ENCODE measurements at regions not wholly inside any gene's neighbourhood (a gene's known extent, or its start where the extent isn't known, plus 50 kb on each side); places are given as distances from the start of the nearest gene placed in this dataset.

DNA sequence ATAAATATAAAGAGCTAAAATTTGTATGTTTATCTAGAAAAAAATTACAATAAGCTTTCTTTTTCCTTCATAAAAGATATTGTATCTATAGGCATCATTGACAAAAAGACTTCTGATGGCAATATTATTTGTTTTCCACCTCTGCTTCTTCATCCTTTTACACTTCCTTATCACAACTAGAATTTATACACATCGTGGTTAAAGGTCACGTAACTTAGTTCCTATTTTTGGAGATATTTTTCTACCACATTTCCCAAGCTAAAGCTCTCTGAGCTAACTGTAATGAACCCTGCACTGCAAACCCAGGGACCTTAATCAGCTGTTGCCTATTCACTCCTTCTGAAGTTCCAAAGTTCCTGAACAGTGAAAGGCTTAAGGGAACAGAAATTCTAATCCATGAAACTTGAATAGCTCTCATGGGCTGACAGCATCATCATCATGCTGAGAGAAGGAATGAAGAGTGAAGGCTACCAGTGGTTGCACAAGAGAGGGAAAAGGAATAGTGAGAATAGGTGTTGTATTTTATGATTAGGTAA lies 106.1 kb upstream of the SLC13A1 start:
- DNase-seq (ENCODE audit: low spot score): no peak
- WGBS: 65% methylated on average over 2 of the region's 2 CpGs
- no peak for TF ChIP-seq TAF1 (conservative IDR thresholded peaks at IDR 0.05)
- Histone ChIP-seq H3K9ac (ENCODE audit: low read depth in 1 of 2, low read length in 2 of 2) (no peak overlapping the region), H3K27ac (ENCODE audit: low read depth in 1 of 2, low read length in 2 of 2) (no peak overlapping the region), H3K36me3 (ENCODE audit: control insufficient read depth in 4 of 4, insufficient read depth in 3 of 4, low read depth in 1 of 4, low read length in 3 of 4) (no peaks in the 10 kb centered on the region), H3K27me3 (ENCODE audit: control insufficient read depth in 4 of 4, insufficient read depth in 4 of 4, low read length in 3 of 4) (no peaks in the 10 kb centered on the region), H3K9me3 (ENCODE audit: control insufficient read depth in 4 of 4, low read length in 3 of 4) (no peaks in the 10 kb centered on the region), H3K4me1 (ENCODE audit: control insufficient read depth in 4 of 4, insufficient read depth in 4 of 4, low read length in 3 of 4) (no peaks in the 10 kb centered on the region), H3K4me3 (ENCODE audit: low read depth in 1 of 3, low read length in 3 of 3) (no peak overlapping the region)

DNA sequence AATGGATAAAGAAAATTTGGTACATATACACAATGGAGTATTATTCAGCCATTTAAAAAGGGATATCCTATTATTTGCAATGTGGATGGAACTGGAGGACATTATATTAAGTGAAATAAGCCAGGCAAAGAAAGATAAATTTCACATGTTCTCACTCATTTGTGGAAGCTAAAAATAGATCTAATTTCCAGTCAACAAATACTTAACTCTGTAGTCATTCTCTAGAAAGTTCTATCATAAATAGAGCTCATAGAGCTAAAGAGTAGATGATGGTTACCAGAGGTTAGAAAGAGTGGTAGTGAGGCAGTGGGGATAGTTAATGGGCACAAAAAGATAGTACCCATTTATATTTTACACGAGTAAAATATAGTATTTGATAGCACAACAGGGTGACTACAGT lies 104.2 kb upstream of the SLC13A1 start:
- Histone ChIP-seq H3K27me3 (ENCODE audit: control insufficient read depth in 4 of 4, insufficient read depth in 4 of 4, low read length in 3 of 4) (no peaks in the 10 kb centered on the region), H3K27ac (ENCODE audit: low read depth in 1 of 2, low read length in 2 of 2) (no peak overlapping the region), H3K9ac (ENCODE audit: low read depth in 1 of 2, low read length in 2 of 2) (no peak overlapping the region), H3K9me3 (ENCODE audit: control insufficient read depth in 4 of 4, low read length in 3 of 4) (no peaks in the 10 kb centered on the region), H3K4me3 (ENCODE audit: low read depth in 1 of 3, low read length in 3 of 3) (no peak overlapping the region), H3K4me1 (ENCODE audit: control insufficient read depth in 4 of 4, insufficient read depth in 4 of 4, low read length in 3 of 4) (no peaks in the 10 kb centered on the region), H3K36me3 (ENCODE audit: control insufficient read depth in 4 of 4, insufficient read depth in 3 of 4, low read depth in 1 of 4, low read length in 3 of 4) (no peaks in the 10 kb centered on the region)
- DNase-seq (ENCODE audit: low spot score): no peak
- TF ChIP-seq, protein P1, sequence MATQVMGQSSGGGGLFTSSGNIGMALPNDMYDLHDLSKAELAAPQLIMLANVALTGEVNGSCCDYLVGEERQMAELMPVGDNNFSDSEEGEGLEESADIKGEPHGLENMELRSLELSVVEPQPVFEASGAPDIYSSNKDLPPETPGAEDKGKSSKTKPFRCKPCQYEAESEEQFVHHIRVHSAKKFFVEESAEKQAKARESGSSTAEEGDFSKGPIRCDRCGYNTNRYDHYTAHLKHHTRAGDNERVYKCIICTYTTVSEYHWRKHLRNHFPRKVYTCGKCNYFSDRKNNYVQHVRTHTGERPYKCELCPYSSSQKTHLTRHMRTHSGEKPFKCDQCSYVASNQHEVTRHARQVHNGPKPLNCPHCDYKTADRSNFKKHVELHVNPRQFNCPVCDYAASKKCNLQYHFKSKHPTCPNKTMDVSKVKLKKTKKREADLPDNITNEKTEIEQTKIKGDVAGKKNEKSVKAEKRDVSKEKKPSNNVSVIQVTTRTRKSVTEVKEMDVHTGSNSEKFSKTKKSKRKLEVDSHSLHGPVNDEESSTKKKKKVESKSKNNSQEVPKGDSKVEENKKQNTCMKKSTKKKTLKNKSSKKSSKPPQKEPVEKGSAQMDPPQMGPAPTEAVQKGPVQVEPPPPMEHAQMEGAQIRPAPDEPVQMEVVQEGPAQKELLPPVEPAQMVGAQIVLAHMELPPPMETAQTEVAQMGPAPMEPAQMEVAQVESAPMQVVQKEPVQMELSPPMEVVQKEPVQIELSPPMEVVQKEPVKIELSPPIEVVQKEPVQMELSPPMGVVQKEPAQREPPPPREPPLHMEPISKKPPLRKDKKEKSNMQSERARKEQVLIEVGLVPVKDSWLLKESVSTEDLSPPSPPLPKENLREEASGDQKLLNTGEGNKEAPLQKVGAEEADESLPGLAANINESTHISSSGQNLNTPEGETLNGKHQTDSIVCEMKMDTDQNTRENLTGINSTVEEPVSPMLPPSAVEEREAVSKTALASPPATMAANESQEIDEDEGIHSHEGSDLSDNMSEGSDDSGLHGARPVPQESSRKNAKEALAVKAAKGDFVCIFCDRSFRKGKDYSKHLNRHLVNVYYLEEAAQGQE (IDR thresholded peaks at IDR 0.05): no peak
- TF ChIP-seq, protein P2, sequence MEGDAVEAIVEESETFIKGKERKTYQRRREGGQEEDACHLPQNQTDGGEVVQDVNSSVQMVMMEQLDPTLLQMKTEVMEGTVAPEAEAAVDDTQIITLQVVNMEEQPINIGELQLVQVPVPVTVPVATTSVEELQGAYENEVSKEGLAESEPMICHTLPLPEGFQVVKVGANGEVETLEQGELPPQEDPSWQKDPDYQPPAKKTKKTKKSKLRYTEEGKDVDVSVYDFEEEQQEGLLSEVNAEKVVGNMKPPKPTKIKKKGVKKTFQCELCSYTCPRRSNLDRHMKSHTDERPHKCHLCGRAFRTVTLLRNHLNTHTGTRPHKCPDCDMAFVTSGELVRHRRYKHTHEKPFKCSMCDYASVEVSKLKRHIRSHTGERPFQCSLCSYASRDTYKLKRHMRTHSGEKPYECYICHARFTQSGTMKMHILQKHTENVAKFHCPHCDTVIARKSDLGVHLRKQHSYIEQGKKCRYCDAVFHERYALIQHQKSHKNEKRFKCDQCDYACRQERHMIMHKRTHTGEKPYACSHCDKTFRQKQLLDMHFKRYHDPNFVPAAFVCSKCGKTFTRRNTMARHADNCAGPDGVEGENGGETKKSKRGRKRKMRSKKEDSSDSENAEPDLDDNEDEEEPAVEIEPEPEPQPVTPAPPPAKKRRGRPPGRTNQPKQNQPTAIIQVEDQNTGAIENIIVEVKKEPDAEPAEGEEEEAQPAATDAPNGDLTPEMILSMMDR (IDR thresholded peaks at IDR 0.05; ENCODE audit: low read depth, low read length, missing input control): no peak
- no peak for TF ChIP-seq SP1 (IDR thresholded peaks at IDR 0.05)
- no peak for TF ChIP-seq HNF4A (conservative IDR thresholded peaks at IDR 0.05)
- TF ChIP-seq FOXA2 (IDR thresholded peaks at IDR 0.05): no peak
- WGBS: 50% methylated on average over 1 of the region's 1 CpG

DNA sequence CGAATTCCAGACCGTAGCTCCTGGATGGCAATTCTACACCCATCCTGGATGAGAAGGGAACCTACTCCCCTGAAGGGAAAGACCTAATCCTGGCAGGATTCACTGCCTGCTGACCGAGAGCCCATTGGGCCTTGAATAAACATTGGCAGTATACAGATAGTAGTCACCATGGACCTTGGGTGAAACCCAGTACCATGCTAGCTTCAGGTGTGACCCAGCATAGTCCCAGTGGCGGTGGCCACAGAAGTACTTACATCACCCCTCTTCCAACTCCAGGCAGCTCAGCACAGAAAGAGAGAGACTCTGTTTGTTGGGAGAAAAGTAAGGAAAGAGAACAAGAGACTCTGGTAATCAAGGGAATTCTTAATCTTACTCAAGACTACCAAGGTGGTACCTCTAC lies 97.2 kb upstream of the SLC13A1 start:
- no peaks in the 10 kb centered on the region for H3K36me3 ChIP-seq (ENCODE audit: control insufficient read depth in 4 of 4, insufficient read depth in 3 of 4, low read depth in 1 of 4, low read length in 3 of 4)
- no peaks in the 10 kb centered on the region for H3K27me3 ChIP-seq (ENCODE audit: control insufficient read depth in 4 of 4, insufficient read depth in 4 of 4, low read length in 3 of 4)
- H3K4me3 ChIP-seq (ENCODE audit: low read depth in 1 of 3, low read length in 3 of 3): no peak overlapping the region
- TF ChIP-seq, protein P1 (IDR thresholded peaks at IDR 0.05): no peak
- TF ChIP-seq, protein P3, sequence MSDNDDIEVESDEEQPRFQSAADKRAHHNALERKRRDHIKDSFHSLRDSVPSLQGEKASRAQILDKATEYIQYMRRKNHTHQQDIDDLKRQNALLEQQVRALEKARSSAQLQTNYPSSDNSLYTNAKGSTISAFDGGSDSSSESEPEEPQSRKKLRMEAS (IDR thresholded peaks at IDR 0.05): no peak
- TF ChIP-seq JUND (IDR thresholded peaks at IDR 0.05) (no peak), HNF4G (IDR thresholded peaks at IDR 0.05) (no peak), RAD21 (IDR thresholded peaks at IDR 0.05) (no peak)
- no peak overlapping the region for H3K27ac ChIP-seq (ENCODE audit: low read depth in 1 of 2, low read length in 2 of 2)
- no peaks in the 10 kb centered on the region for H3K4me1 ChIP-seq (ENCODE audit: control insufficient read depth in 4 of 4, insufficient read depth in 4 of 4, low read length in 3 of 4)
- DNase-seq (ENCODE audit: low spot score): no peak
- H3K9me3 ChIP-seq (ENCODE audit: control insufficient read depth in 4 of 4, low read length in 3 of 4): peaks cover 0 to 4% (median 0%) of the 10 kb centered on the region in 4 donors
- WGBS: 92% methylated on average over 4 of the region's 4 CpGs
- no peak overlapping the region for H3K9ac ChIP-seq (ENCODE audit: low read depth in 1 of 2, low read length in 2 of 2)

All from liver (tissue), 8 donors.